ENCODE measurements at regions not wholly inside any gene's neighbourhood (a gene's known extent, or its start where the extent isn't known, plus 50 kb on each side); places are given as distances from the start of the nearest gene placed in this dataset.

GRCh38 chr12:45128637-45129036, 77.7 kb upstream of the DBX2 start:
- H3K27ac Mint-ChIP-seq: no peak overlapping the region

GRCh38 chr12:45130881-45131281, 80.0 kb upstream of the DBX2 start:
- Histone ChIP-seq H3K9me3 (ENCODE audit: control insufficient read depth in 1 of 2, low read length in 2 of 2) (no peaks in the 10 kb centered on the region), H3K36me3 (ENCODE audit: insufficient read depth, low read length) (no peaks in the 10 kb centered on the region), H3K27ac (ENCODE audit: low read depth, low read length) (no peak overlapping the region), H3K4me1 (ENCODE audit: insufficient read depth, low read length) (no peaks in the 10 kb centered on the region), H3K27me3 (ENCODE audit: insufficient read depth, low read length) (no peaks in the 10 kb centered on the region), H3K4me3 (ENCODE audit: low read length in 2 of 2) (no peak overlapping the region)
- Mint-ChIP-seq H3K9me3 (no peaks in the 10 kb centered on the region), H3K4me1 (no peaks in the 10 kb centered on the region), H3K27ac (no peak overlapping the region), H3K36me3 (no peaks in the 10 kb centered on the region), H3K27me3 (peaks cover 1 to 10% of the 10 kb centered on the region in 2 donors), H3K4me3 (no peak overlapping the region)
- ChIA-PET CTCF (ENCODE audit: partially characterized antibody) (no interaction called here), POLR2A (ENCODE audit: partially characterized antibody) (no interaction called here)
- DNase-seq: peak in 4 of 5 donors; percentile 8 to 25 (median 14)
- intact Hi-C loops (cut with micrococcal nuclease): loop anchor here (2.0 kb wide), 1 partner anchor 258 kb away; no protein-coding TSS in a partner anchor

More at GRCh38 chr12:45128637-45129036, 77.7 kb upstream of the DBX2 start:
- ChIA-PET CTCF (ENCODE audit: partially characterized antibody) (no interaction called here), POLR2A (ENCODE audit: partially characterized antibody) (no interaction called here)
- H3K36me3 Mint-ChIP-seq: no peaks in the 10 kb centered on the region
- no peak for DNase-seq
- no peaks in the 10 kb centered on the region for H3K4me1 Mint-ChIP-seq
- no peak overlapping the region for H3K4me3 Mint-ChIP-seq
- Histone ChIP-seq H3K9me3 (ENCODE audit: control insufficient read depth in 1 of 2, low read length in 2 of 2) (no peaks in the 10 kb centered on the region), H3K4me1 (ENCODE audit: insufficient read depth, low read length) (no peaks in the 10 kb centered on the region), H3K27me3 (ENCODE audit: insufficient read depth, low read length) (no peaks in the 10 kb centered on the region), H3K36me3 (ENCODE audit: insufficient read depth, low read length) (no peaks in the 10 kb centered on the region), H3K4me3 (ENCODE audit: low read length in 2 of 2) (no peak overlapping the region), H3K27ac (ENCODE audit: low read depth, low read length) (no peak overlapping the region)
- H3K9me3 Mint-ChIP-seq: no peaks in the 10 kb centered on the region
- intact Hi-C loops (cut with micrococcal nuclease): no loop called here
- H3K27me3 Mint-ChIP-seq: peaks cover 1 to 10% of the 10 kb centered on the region in 2 donors

GRCh38 chr12:45131506-45131905, 80.6 kb upstream of the DBX2 start:
- no peaks in the 10 kb centered on the region for H3K9me3 Mint-ChIP-seq
- no peak overlapping the region for H3K4me3 Mint-ChIP-seq
- ChIA-PET CTCF (ENCODE audit: partially characterized antibody) (no interaction called here), POLR2A (ENCODE audit: partially characterized antibody) (no interaction called here)
- Histone ChIP-seq H3K4me1 (ENCODE audit: insufficient read depth, low read length) (no peaks in the 10 kb centered on the region), H3K27me3 (ENCODE audit: insufficient read depth, low read length) (no peaks in the 10 kb centered on the region), H3K36me3 (ENCODE audit: insufficient read depth, low read length) (no peaks in the 10 kb centered on the region), H3K4me3 (ENCODE audit: low read length in 2 of 2) (no peak overlapping the region), H3K9me3 (ENCODE audit: control insufficient read depth in 1 of 2, low read length in 2 of 2) (no peaks in the 10 kb centered on the region), H3K27ac (ENCODE audit: low read depth, low read length) (no peak overlapping the region)
- DNase-seq: no peak
- no peak overlapping the region for H3K27ac Mint-ChIP-seq
- no peaks in the 10 kb centered on the region for H3K36me3 Mint-ChIP-seq
- peaks cover 1 to 11% of the 10 kb centered on the region in 2 donors for H3K27me3 Mint-ChIP-seq
- H3K4me1 Mint-ChIP-seq: no peaks in the 10 kb centered on the region
- intact Hi-C loops (cut with micrococcal nuclease): loop anchor here (2.0 kb wide), 1 partner anchor 257 kb away; no protein-coding TSS in a partner anchor

GRCh38 chr12:45138609-45139008, 77.3 kb upstream of the ANO6 start:
- H3K4me3 Mint-ChIP-seq: no peak overlapping the region
- Histone ChIP-seq H3K4me3 (ENCODE audit: low read length in 2 of 2) (no peak overlapping the region), H3K36me3 (ENCODE audit: insufficient read depth, low read length) (no peaks in the 10 kb centered on the region), H3K4me1 (ENCODE audit: insufficient read depth, low read length) (no peaks in the 10 kb centered on the region), H3K9me3 (ENCODE audit: control insufficient read depth in 1 of 2, low read length in 2 of 2) (no peaks in the 10 kb centered on the region), H3K27ac (ENCODE audit: low read depth, low read length) (no peak overlapping the region), H3K27me3 (ENCODE audit: insufficient read depth, low read length) (no peaks in the 10 kb centered on the region)
- POLR2A ChIA-PET (ENCODE audit: partially characterized antibody): no interaction called here
- peaks cover 0 to under 1% (median 0%) of the 10 kb centered on the region in 8 donors for H3K9me3 Mint-ChIP-seq
- H3K27ac Mint-ChIP-seq: peak overlapping the region in 1 of 7 donors; percentile 22
- H3K27me3 Mint-ChIP-seq: peaks cover 0 to 1% of the 10 kb centered on the region in 2 donors
- H3K36me3 Mint-ChIP-seq: no peaks in the 10 kb centered on the region
- intact Hi-C loops (cut with micrococcal nuclease): no loop called here
- CTCF ChIA-PET (ENCODE audit: partially characterized antibody): no interaction called here
- DNase-seq: no peak
- H3K4me1 Mint-ChIP-seq: no peaks in the 10 kb centered on the region

GRCh38 chr12:45148006-45148405, 67.9 kb upstream of the ANO6 start:
- POLR2A ChIA-PET (ENCODE audit: partially characterized antibody): no interaction called here
- H3K27ac ChIP-seq (ENCODE audit: low read depth, low read length): no peak overlapping the region
- DNase-seq: no peak
- H3K4me1 Mint-ChIP-seq: no peaks in the 10 kb centered on the region
- no peak overlapping the region for H3K27ac Mint-ChIP-seq
- H3K27me3 Mint-ChIP-seq: peaks cover 0 to 12% of the 10 kb centered on the region in 2 donors
- no peaks in the 10 kb centered on the region for H3K27me3 ChIP-seq (ENCODE audit: insufficient read depth, low read length)
- CTCF ChIA-PET (ENCODE audit: partially characterized antibody): no interaction called here
- intact Hi-C loops (cut with micrococcal nuclease): no loop called here
- H3K9me3 ChIP-seq (ENCODE audit: control insufficient read depth in 1 of 2, low read length in 2 of 2): peaks cover 0 to 5% of the 10 kb centered on the region in 2 donors
- H3K4me1 ChIP-seq (ENCODE audit: insufficient read depth, low read length): no peaks in the 10 kb centered on the region
- no peak overlapping the region for H3K4me3 Mint-ChIP-seq
- peaks cover 2 to 6% of the 10 kb centered on the region in 2 donors for H3K36me3 Mint-ChIP-seq
- no peak overlapping the region for H3K4me3 ChIP-seq (ENCODE audit: low read length in 2 of 2)
- H3K36me3 ChIP-seq (ENCODE audit: insufficient read depth, low read length): no peaks in the 10 kb centered on the region
- H3K9me3 Mint-ChIP-seq: peaks cover 10 to 38% (median 25%) of the 10 kb centered on the region in 8 donors

GRCh38 chr12:45148619-45149018, 67.3 kb upstream of the ANO6 start:
- Histone ChIP-seq H3K4me3 (ENCODE audit: low read length in 2 of 2) (no peak overlapping the region), H3K4me1 (ENCODE audit: insufficient read depth, low read length) (no peaks in the 10 kb centered on the region), H3K27ac (ENCODE audit: low read depth, low read length) (no peak overlapping the region), H3K9me3 (ENCODE audit: control insufficient read depth in 1 of 2, low read length in 2 of 2) (peaks cover 0 to 5% of the 10 kb centered on the region in 2 donors), H3K36me3 (ENCODE audit: insufficient read depth, low read length) (no peaks in the 10 kb centered on the region), H3K27me3 (ENCODE audit: insufficient read depth, low read length) (no peaks in the 10 kb centered on the region)
- POLR2A ChIA-PET (ENCODE audit: partially characterized antibody): no interaction called here
- intact Hi-C loops (cut with micrococcal nuclease): no loop called here
- peaks cover 0 to 12% of the 10 kb centered on the region in 2 donors for H3K27me3 Mint-ChIP-seq
- no peak overlapping the region for H3K27ac Mint-ChIP-seq
- no peak for DNase-seq
- no peak overlapping the region for H3K4me3 Mint-ChIP-seq
- CTCF ChIA-PET (ENCODE audit: partially characterized antibody): no interaction called here
- peaks cover 10 to 38% (median 25%) of the 10 kb centered on the region in 8 donors for H3K9me3 Mint-ChIP-seq
- no peaks in the 10 kb centered on the region for H3K4me1 Mint-ChIP-seq
- peaks cover 2 to 6% of the 10 kb centered on the region in 2 donors for H3K36me3 Mint-ChIP-seq

- no peak overlapping the region for H3K4me3 ChIP-seq (ENCODE audit: low read length in 2 of 2)
- Mint-ChIP-seq H3K27me3 (peaks cover 7% of the 10 kb centered on the region in 2 donors), H3K4me1 (no peaks in the 10 kb centered on the region), H3K9me3 (peaks cover 6 to 41% (median 27%) of the 10 kb centered on the region in 8 donors), H3K36me3 (peaks cover 5 to 7% of the 10 kb centered on the region in 2 donors), H3K4me3 (no peak overlapping the region), H3K27ac (no peak overlapping the region)
- H3K27ac ChIP-seq (ENCODE audit: low read depth, low read length): no peak overlapping the region
- H3K4me1 ChIP-seq (ENCODE audit: insufficient read depth, low read length): no peaks in the 10 kb centered on the region
- H3K27me3 ChIP-seq (ENCODE audit: insufficient read depth, low read length): no peaks in the 10 kb centered on the region
- POLR2A ChIA-PET (ENCODE audit: partially characterized antibody): no interaction called here
- no peak for DNase-seq
- H3K36me3 ChIP-seq (ENCODE audit: insufficient read depth, low read length): no peaks in the 10 kb centered on the region
- no peaks in the 10 kb centered on the region for H3K9me3 ChIP-seq (ENCODE audit: control insufficient read depth in 1 of 2, low read length in 2 of 2)
- CTCF ChIA-PET (ENCODE audit: partially characterized antibody): no interaction called here
- intact Hi-C loops (cut with micrococcal nuclease): no loop called here
These were observed 50.6 kb upstream of the ANO6 start for GRCh38 chr12:45165284-45165683.

DNA sequence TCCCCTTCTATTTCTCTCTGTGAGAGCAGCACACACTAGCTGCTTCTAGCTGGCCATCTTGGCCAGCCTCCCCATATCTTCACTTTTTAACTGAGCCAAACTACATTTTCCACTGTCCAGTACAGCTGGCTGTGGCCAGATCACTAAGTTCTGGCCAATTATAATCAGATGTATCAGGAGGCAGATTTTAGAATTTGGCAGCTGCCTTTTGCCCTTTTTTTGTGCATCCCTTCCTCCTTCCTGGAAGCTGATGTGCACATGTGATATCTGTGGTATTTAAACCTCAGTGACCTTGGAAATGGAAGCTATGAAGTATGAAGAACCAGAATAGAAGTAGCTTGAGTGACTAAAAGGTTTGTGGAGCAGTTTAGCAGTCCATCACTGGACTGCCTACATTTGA, 49.8 kb upstream of the ANO6 start:
- intact Hi-C loops (cut with micrococcal nuclease): no loop called here
- Histone ChIP-seq H3K4me1 (ENCODE audit: insufficient read depth, low read length) (no peaks in the 10 kb centered on the region), H3K27ac (ENCODE audit: low read depth, low read length) (no peak overlapping the region), H3K9me3 (ENCODE audit: control insufficient read depth in 1 of 2, low read length in 2 of 2) (no peaks in the 10 kb centered on the region), H3K4me3 (ENCODE audit: low read length in 2 of 2) (no peak overlapping the region), H3K27me3 (ENCODE audit: insufficient read depth, low read length) (no peaks in the 10 kb centered on the region), H3K36me3 (ENCODE audit: insufficient read depth, low read length) (no peaks in the 10 kb centered on the region)
- ChIA-PET CTCF (ENCODE audit: partially characterized antibody) (no interaction called here), POLR2A (ENCODE audit: partially characterized antibody) (no interaction called here)
- Mint-ChIP-seq H3K27ac (no peak overlapping the region), H3K36me3 (peaks cover 5 to 7% of the 10 kb centered on the region in 2 donors), H3K27me3 (peaks cover 7% of the 10 kb centered on the region in 2 donors), H3K4me1 (no peaks in the 10 kb centered on the region), H3K9me3 (peaks cover 3 to 34% (median 23%) of the 10 kb centered on the region in 8 donors), H3K4me3 (no peak overlapping the region)
- DNase-seq: no peak
